Stimulated activated CD4-positive, alpha-beta T cell treated with anti-CD3 and anti-CD28 coated beads, Interleukin-15, amount 100 ng/mL, for 48 hours (primary cell): ENCODE measurements at regions not wholly inside any gene's neighbourhood (a gene's known extent, or its start where the extent isn't known, plus 50 kb on each side); places are given as distances from the start of the nearest gene placed in this dataset.

Source experiments
- DNase-seq, 2 donors: peaks; one replicate each; pipeline ENCODE4 v3.0.0-alpha.2; 2020; ENCODE audit warnings: low read depth in 2 of 2

- DNase-seq: no peak
Observed at GRCh38 chr18:8969639-8970390, 132.7 kb upstream of the NDUFV2 start.

GRCh38 chr18:8970843-8971242 is 131.7 kb upstream of the NDUFV2 start:
- no peak for DNase-seq

- DNase-seq: no peak
Observed at GRCh38 chr18:8972116-8972515, 130.4 kb upstream of the NDUFV2 start.

- no peak for DNase-seq
Observed at GRCh38 chr18:8974279-8974678, 128.2 kb upstream of the NDUFV2 start.

- no peak for DNase-seq
Observed at GRCh38 chr18:8974696-8975095, 127.8 kb upstream of the NDUFV2 start.

- DNase-seq: no peak
Observed at GRCh38 chr18:8975624-8976023, 126.9 kb upstream of the NDUFV2 start.

- DNase-seq: no peak
Observed at GRCh38 chr18:8976606-8977005, 125.9 kb upstream of the NDUFV2 start.

GRCh38 chr18:8977166-8977565 is 125.3 kb upstream of the NDUFV2 start:
- DNase-seq: no peak

GRCh38 chr18:8977701-8978100 is 124.8 kb upstream of the NDUFV2 start:
- DNase-seq: no peak

- no peak for DNase-seq
Observed at GRCh38 chr18:8978394-8978793, 124.1 kb upstream of the NDUFV2 start.

GRCh38 chr18:8979258-8979988 is 123.1 kb upstream of the NDUFV2 start:
- DNase-seq: no peak

GRCh38 chr18:8980496-8980895 is 122.0 kb upstream of the NDUFV2 start:
- no peak for DNase-seq

GRCh38 chr18:8980918-8981317 is 121.6 kb upstream of the NDUFV2 start:
- DNase-seq: no peak

GRCh38 chr18:8982416-8983183 is 119.9 kb upstream of the NDUFV2 start:
- no peak for DNase-seq

GRCh38 chr18:8983195-8983594 is 119.3 kb upstream of the NDUFV2 start:
- no peak for DNase-seq

GRCh38 chr18:8984131-8984721 is 118.3 kb upstream of the NDUFV2 start:
- DNase-seq: no peak

GRCh38 chr18:8987241-8987640 is 115.3 kb upstream of the NDUFV2 start:
- no peak for DNase-seq

GRCh38 chr18:8988260-8988871 is 114.1 kb upstream of the NDUFV2 start:
- peak; percentile 28 to 41 for DNase-seq

GRCh38 chr18:8989017-8989416 is 113.5 kb upstream of the NDUFV2 start:
- no peak for DNase-seq

GRCh38 chr18:8989855-8990254 is 112.6 kb upstream of the NDUFV2 start:
- DNase-seq: no peak

GRCh38 chr18:8990276-8991031 is 112.0 kb upstream of the NDUFV2 start:
- DNase-seq: no peak
